Activated naive CD4-positive, alpha-beta T cell treated with anti-CD3 and anti-CD28 coated beads, Interleukin-2, amount 50 U/mL, for 24 hours (primary cell): ENCODE measurements at regions not wholly inside any gene's neighbourhood (a gene's known extent, or its start where the extent isn't known, plus 50 kb on each side); places are given as distances from the start of the nearest gene placed in this dataset.

Experiments
- H3K27ac Mint-ChIP-seq: one replicate; pipeline ENCODE4 v1.8.0; 2021; ENCODE audit warnings: mild to moderate bottlenecking, mixed read lengths
- H3K27me3 Mint-ChIP-seq: one replicate; pipeline ENCODE4 v1.8.0; 2021; ENCODE audit warnings: mixed read lengths
- H3K36me3 Mint-ChIP-seq: one replicate; pipeline ENCODE4 v1.8.0; 2021; ENCODE audit warnings: mixed read lengths
- H3K4me1 Mint-ChIP-seq: one replicate; pipeline ENCODE4 v1.8.0; 2021; ENCODE audit warnings: mixed read lengths
- H3K4me3 Mint-ChIP-seq: one replicate; pipeline ENCODE4 v1.8.0; 2021; ENCODE audit warnings: mild to moderate bottlenecking, mixed read lengths
- H3K9me3 Mint-ChIP-seq: one replicate; pipeline ENCODE4 v1.8.0; 2021; ENCODE audit warnings: mixed read lengths

DNA sequence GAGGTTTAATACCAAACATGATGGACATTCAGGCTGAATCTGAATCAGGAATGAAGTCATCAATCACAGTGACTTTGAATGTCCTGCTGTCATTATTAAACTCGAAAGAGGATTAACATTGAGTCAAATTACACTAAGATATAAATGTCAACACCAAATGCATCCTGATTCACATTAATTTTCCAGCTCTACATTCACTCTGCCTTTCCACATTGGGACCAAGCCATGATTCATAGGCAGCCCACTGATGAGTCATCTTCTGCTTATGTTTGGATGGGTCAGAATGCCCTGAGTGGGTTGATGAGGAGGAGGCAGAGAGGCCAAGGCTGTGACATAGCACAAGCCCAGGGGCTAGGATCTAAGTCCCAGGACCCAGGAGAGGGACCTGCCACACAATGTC lies 247.6 kb upstream of the RPS6KA3 start:
- H3K4me1 Mint-ChIP-seq = peaks cover 20% of the 10 kb centered on the region
- peaks cover 1% of the 10 kb centered on the region for H3K27me3 Mint-ChIP-seq
- no peak overlapping the region for H3K4me3 Mint-ChIP-seq
- H3K36me3 Mint-ChIP-seq = no peaks in the 10 kb centered on the region
- no peaks in the 10 kb centered on the region for H3K9me3 Mint-ChIP-seq
- no peak overlapping the region for H3K27ac Mint-ChIP-seq

DNA sequence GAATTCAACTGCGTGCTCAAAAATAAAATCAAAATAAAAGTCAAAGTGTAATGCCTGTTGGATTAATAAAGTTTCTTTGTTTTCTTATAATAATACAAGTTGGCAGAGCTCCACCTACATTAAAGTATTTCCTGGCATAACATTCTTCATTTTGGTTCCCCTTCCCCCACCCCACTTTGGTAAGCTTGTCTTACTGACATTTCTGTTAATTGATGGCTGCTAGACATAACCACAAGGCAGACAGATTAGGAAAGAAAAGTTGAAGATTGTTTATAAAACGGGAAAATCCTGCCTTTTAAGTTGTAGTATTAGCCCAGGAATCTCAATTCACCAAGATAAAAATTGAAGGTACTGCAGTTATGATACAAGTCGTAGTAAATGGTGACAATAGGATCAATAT lies 246.5 kb upstream of the RPS6KA3 start:
- no peaks in the 10 kb centered on the region for H3K9me3 Mint-ChIP-seq
- no peaks in the 10 kb centered on the region for H3K36me3 Mint-ChIP-seq
- H3K27ac Mint-ChIP-seq = no peak overlapping the region
- no peaks in the 10 kb centered on the region for H3K27me3 Mint-ChIP-seq
- H3K4me1 Mint-ChIP-seq = peaks cover 20% of the 10 kb centered on the region
- H3K4me3 Mint-ChIP-seq = no peak overlapping the region

DNA sequence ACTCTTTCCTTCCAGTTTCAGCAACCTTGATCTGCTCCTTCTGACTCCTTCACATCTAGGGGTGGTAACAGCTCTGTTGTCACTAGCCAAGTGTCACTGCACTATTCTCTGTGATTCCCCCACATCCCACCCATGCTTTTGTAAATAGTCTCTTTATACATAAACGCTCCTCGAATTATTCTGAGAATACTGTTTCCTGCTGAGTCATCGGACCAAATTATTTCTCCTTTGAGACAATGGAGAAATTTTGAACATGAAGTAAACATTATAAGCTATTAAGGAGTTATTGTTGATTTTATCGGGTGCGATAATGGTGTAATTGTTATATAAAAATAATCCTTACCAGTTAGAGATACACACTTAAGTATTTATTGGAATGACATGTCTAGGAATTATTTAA lies 245.1 kb upstream of the RPS6KA3 start:
- H3K4me1 Mint-ChIP-seq = peaks cover 20% of the 10 kb centered on the region
- no peaks in the 10 kb centered on the region for H3K9me3 Mint-ChIP-seq
- no peaks in the 10 kb centered on the region for H3K36me3 Mint-ChIP-seq
- no peak overlapping the region for H3K27ac Mint-ChIP-seq
- no peak overlapping the region for H3K4me3 Mint-ChIP-seq
- H3K27me3 Mint-ChIP-seq = no peaks in the 10 kb centered on the region

DNA sequence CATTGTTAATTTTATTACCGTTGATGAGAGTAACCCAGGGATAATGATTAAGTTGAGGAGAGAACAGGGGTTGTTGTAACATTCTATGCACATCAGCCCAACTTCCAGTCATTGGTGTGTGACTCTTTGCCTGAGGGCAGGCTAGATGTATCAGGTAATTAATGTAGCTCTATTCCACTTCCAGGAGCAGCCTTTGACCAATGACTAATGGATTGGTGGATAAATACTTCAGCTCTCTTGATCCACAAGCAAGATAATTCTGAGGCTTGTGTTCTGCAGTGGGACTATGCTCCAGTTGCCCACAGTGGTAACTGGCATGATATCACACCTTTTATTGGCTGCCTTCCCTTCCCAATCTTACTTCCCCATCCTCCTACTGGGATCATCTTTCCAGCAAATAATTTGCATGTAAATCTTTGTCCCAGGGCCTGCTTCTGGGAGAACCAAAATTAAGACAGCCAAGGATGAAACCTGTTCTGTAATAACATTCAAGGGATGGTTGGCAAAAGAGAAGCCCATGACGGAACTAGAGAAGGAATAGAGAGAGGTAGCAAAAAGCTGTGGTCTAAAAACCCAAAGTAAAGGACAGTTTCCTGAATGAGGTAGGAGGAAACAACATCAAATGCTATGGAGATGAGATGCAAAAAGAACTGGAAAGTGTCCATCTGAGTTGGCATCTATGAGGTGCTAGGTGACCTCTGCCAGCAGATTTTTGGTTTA lies 241.4 kb upstream of the RPS6KA3 start:
- Mint-ChIP-seq H3K36me3 (no peaks in the 10 kb centered on the region), H3K4me1 (no peaks in the 10 kb centered on the region), H3K4me3 (no peak overlapping the region), H3K9me3 (no peaks in the 10 kb centered on the region), H3K27ac (no peak overlapping the region), H3K27me3 (no peaks in the 10 kb centered on the region)

DNA sequence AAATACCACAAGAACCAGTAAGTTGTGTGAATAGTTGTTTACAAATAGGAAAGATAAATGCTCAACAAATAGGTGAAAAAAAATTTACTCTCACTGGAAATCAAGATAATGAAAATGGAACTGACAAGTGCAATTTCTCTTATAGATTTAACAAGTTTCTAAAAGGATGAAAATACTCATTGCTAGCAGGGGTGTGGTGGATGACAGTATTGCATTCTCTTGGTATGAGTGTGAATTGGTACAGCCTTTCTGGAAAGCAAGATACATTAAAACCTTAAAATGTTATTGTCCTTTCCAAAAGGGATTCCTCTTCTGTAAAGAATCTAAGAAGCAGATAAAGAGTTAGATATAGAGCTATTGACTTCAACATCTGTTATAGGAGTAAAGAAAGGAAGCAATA lies 240.0 kb upstream of the RPS6KA3 start:
- Mint-ChIP-seq H3K4me1 (no peaks in the 10 kb centered on the region), H3K27me3 (no peaks in the 10 kb centered on the region), H3K4me3 (no peak overlapping the region), H3K9me3 (no peaks in the 10 kb centered on the region), H3K36me3 (no peaks in the 10 kb centered on the region), H3K27ac (no peak overlapping the region)

DNA sequence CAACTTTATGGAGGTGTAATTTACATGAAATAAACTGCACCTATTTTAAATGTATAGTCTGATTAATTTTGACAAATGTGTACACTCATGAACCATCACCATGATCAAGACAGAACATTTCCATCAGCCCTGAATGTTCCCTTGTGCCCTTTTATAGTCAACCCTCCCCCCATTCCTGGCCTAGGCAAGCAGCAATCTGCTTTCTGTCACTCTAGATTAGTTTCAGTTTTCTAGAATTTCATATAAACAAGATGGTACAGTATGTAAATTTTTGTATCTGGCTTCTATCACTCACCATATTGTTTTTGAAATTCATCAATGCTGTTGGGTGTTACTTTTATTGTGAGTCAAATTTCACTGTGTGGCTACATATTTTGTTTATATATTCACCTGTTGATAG lies 234.2 kb upstream of the RPS6KA3 start:
- H3K4me3 Mint-ChIP-seq = no peak overlapping the region
- no peaks in the 10 kb centered on the region for H3K36me3 Mint-ChIP-seq
- no peaks in the 10 kb centered on the region for H3K27me3 Mint-ChIP-seq
- peaks cover 15% of the 10 kb centered on the region for H3K4me1 Mint-ChIP-seq
- H3K9me3 Mint-ChIP-seq = no peaks in the 10 kb centered on the region
- no peak overlapping the region for H3K27ac Mint-ChIP-seq

DNA sequence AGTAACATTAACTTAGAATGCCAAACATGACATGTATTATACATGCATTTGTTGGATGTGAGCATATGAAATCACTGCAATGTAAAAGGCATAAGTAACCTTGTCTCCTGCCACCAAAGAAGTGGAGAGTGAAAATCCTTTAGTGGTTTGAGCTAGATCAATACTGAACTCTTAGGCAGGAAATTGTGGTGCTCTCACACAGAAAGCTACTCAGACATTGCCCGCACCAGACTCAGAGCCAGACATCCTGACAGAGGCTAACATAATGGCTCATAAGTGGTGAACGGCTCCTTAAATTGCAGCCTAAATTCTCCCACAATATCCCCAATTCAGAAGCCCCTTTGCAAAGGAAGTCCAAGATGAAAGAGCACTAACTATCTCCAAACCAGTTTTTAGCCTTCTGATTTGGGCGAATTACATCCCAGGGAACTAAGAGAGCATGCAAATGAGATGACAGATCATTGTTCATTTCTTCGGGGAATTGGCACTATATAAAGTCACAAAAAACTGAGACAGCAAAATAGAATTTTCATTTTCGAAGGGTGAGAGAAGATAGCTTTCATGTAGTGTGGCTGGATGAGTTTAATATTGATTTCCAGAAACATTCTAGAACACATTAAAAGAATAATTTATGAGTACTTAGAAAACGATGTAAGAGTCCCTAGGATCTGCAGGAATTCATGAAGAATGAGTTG lies 233.6 kb upstream of the RPS6KA3 start:
- H3K27ac Mint-ChIP-seq = no peak overlapping the region
- no peaks in the 10 kb centered on the region for H3K9me3 Mint-ChIP-seq
- no peaks in the 10 kb centered on the region for H3K27me3 Mint-ChIP-seq
- peak overlapping the region; percentile 19 for H3K4me3 Mint-ChIP-seq
- peaks cover 15% of the 10 kb centered on the region for H3K4me1 Mint-ChIP-seq
- no peaks in the 10 kb centered on the region for H3K36me3 Mint-ChIP-seq

DNA sequence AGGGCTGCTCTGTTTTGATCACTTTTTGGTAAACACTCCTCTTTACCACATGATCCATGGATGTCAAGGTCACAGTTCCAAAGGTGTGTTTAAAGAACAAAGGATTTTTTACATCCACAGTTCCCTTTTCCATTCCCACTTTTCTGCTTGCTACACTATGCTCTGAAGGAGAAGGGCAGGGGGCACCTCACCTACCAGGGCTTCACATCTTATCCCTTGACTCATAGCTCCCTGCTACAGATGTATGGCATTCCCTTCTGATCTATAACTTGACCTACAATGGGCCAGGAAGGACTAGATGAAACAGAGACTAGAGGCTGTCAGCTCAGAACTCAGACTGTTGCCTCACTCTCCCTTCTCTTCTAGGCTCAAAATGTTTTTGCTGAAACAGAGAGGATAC lies 233.1 kb upstream of the RPS6KA3 start:
- H3K4me3 Mint-ChIP-seq = no peak overlapping the region

DNA sequence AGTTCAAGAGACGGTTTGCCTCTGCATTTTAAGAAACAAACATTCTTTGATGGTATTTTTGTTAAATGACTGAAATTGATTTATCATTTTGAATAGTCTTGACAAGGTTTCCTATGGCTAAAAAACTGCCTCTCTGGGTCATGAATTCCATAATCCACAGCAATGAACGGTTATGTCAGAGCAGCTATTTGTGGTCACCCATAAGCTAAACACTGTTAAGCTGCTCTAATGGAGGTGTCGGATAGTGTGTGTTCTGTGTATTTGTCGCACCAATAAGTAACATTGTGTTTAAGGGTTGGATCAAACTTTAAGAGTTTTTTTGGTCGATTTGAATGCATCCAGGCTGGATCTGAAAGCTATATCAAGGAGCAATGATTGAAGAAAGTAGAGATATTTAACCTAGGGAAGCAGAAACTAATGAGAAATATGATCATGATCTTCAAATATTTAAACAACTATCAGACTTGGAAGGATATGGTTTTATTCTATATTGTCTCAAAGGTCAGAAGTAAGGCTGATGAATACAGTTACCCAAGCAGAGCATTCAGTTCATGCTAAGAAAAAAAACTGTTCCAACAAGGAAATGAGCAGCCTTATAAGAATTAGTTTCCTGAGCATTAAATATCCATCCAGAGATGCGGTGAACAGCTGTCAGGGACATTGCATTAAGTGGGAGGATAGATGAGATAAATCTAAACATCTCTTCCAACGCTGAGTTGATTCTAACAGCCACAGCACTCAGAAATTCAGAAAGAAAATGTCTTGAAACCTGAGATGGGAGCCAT lies 232.3 kb upstream of the RPS6KA3 start:
- H3K9me3 Mint-ChIP-seq = no peaks in the 10 kb centered on the region
- no peak overlapping the region for H3K27ac Mint-ChIP-seq
- no peaks in the 10 kb centered on the region for H3K36me3 Mint-ChIP-seq
- H3K27me3 Mint-ChIP-seq = no peaks in the 10 kb centered on the region
- H3K4me3 Mint-ChIP-seq = no peak overlapping the region
- H3K4me1 Mint-ChIP-seq = peaks cover 15% of the 10 kb centered on the region

More for the DNA sequence above, 233.1 kb upstream of the RPS6KA3 start:
- Mint-ChIP-seq H3K36me3 (no peaks in the 10 kb centered on the region), H3K4me1 (peaks cover 15% of the 10 kb centered on the region), H3K27ac (peak overlapping the region; percentile 5), H3K27me3 (no peaks in the 10 kb centered on the region), H3K9me3 (no peaks in the 10 kb centered on the region)

DNA sequence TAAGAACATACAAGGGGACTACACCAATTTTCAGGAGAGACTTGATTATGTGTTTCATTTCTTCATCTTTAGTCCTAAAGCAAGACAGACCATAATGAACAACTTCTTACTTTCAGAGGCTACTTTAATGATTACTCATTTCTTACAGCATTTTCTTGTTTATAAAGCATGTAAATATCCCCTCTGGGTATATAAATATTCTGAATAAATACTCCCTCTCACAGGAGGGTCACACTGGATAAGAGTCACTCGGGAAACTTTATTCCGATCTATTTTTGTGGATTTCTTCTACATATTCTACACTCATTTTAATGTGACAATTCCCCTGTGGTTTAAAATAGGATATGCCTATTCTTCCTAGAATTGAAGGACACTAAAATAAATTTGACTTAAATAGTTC lies 228.9 kb upstream of the RPS6KA3 start:
- H3K9me3 Mint-ChIP-seq = no peaks in the 10 kb centered on the region
- no peak overlapping the region for H3K27ac Mint-ChIP-seq
- H3K4me3 Mint-ChIP-seq = no peak overlapping the region
- H3K27me3 Mint-ChIP-seq = no peaks in the 10 kb centered on the region
- H3K4me1 Mint-ChIP-seq = peaks cover 9% of the 10 kb centered on the region
- H3K36me3 Mint-ChIP-seq = no peaks in the 10 kb centered on the region

DNA sequence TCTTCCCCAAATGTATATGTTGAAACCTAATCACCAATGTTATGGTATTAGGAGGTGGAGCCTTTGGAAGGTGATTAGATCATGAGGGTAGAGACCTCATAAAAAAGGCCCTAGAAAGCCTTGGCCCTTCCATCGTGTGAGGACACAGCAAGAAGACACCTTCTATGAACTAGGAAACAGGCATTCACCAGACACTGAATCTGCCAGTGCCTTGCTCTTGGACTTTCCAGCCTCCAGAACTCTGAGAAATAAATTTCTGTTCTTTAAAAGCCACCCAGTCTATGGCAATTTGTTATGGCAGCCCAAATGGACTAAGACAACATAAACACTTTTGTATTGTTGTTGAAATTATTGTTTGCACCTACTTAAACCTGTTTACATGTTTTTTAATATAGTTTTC lies 221.8 kb upstream of the RPS6KA3 start:
- Mint-ChIP-seq H3K4me3 (no peak overlapping the region), H3K27ac (no peak overlapping the region), H3K36me3 (no peaks in the 10 kb centered on the region), H3K27me3 (no peaks in the 10 kb centered on the region), H3K9me3 (no peaks in the 10 kb centered on the region), H3K4me1 (no peaks in the 10 kb centered on the region)

DNA sequence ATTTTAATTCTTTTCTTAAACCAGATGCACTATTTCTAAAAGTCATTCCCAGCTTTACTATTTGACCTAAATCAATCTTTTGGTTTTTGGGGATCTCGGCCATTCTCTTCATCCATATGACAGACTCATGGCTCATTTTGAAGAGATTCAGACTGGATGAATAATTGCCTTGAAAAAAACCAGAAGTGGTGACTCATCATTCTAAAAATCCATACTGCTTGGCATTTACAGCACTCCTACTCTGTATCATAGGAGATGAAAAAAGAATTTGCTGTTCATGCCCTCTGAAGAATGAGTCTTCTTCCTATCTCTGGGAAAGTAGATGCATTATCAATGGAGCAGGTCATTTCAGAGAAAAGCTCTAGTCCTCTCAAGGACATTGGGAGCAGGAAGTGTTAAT lies 220.5 kb upstream of the RPS6KA3 start:
- no peak overlapping the region for H3K4me3 Mint-ChIP-seq
- H3K27me3 Mint-ChIP-seq = no peaks in the 10 kb centered on the region
- H3K9me3 Mint-ChIP-seq = no peaks in the 10 kb centered on the region
- H3K36me3 Mint-ChIP-seq = no peaks in the 10 kb centered on the region
- H3K4me1 Mint-ChIP-seq = no peaks in the 10 kb centered on the region
- H3K27ac Mint-ChIP-seq = no peak overlapping the region

DNA sequence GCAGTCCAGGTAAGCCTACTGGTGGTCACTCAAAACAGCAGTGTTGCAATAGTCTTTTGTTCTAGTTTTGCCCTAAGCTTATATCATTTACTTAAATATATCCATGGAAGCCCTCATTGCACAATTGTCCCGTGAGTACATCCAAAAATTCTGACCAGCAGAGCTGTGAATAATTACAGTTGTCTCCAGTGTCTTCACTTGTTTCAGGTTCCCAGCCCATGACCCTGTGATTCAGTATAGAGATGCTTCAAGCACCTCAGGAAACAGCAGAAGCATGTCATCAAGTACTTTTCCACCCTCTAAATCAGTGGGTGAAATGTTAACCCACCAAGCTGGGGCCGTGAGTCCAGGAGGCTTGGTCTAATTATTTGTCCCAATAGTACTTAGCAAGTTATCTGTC lies 214.9 kb upstream of the RPS6KA3 start:
- Mint-ChIP-seq H3K27me3 (no peaks in the 10 kb centered on the region), H3K9me3 (no peaks in the 10 kb centered on the region), H3K36me3 (no peaks in the 10 kb centered on the region), H3K27ac (no peak overlapping the region), H3K4me1 (no peaks in the 10 kb centered on the region), H3K4me3 (no peak overlapping the region)

DNA sequence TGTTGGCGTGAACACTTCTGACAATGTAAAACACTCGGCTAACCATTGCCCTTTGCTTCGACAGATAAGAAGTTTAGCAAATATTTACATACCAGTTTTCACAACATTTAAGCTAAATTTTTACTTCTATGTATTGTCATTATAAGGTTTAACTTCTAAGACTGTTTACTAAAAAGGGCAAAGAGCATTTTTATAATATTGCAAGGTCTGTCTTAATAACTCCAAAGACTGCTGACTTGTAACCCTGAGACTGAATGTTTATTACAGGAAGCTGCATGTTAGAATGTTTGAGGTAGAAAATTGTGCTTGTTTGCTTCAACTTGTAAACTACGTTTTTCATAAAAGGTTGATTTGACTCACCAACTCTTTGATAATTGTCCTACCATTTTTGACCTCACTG lies 213.2 kb upstream of the RPS6KA3 start:
- H3K4me1 Mint-ChIP-seq = no peaks in the 10 kb centered on the region
- no peaks in the 10 kb centered on the region for H3K36me3 Mint-ChIP-seq
- no peaks in the 10 kb centered on the region for H3K9me3 Mint-ChIP-seq
- no peak overlapping the region for H3K4me3 Mint-ChIP-seq
- H3K27ac Mint-ChIP-seq = no peak overlapping the region
- no peaks in the 10 kb centered on the region for H3K27me3 Mint-ChIP-seq

DNA sequence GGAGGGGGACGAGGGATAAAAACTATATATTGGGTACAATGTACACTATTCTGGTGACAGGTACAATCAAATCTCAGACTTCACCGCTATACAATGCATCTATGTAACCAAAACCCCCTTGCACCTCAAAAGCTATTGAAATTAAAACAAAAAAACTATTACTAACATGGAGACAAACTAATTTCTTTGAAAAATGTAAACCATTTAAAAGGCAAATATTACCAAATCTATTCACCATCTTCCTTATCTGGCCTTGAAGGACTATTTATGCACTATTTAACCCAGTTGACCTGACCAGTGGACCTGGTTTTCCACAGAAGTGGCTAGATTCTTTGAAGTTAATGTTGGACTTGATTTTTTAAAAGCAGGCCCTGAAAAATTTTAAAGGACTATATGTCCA lies 212.3 kb upstream of the RPS6KA3 start:
- H3K9me3 Mint-ChIP-seq = no peaks in the 10 kb centered on the region
- no peaks in the 10 kb centered on the region for H3K27me3 Mint-ChIP-seq
- no peaks in the 10 kb centered on the region for H3K36me3 Mint-ChIP-seq
- H3K4me1 Mint-ChIP-seq = no peaks in the 10 kb centered on the region
- H3K4me3 Mint-ChIP-seq = no peak overlapping the region
- no peak overlapping the region for H3K27ac Mint-ChIP-seq

DNA sequence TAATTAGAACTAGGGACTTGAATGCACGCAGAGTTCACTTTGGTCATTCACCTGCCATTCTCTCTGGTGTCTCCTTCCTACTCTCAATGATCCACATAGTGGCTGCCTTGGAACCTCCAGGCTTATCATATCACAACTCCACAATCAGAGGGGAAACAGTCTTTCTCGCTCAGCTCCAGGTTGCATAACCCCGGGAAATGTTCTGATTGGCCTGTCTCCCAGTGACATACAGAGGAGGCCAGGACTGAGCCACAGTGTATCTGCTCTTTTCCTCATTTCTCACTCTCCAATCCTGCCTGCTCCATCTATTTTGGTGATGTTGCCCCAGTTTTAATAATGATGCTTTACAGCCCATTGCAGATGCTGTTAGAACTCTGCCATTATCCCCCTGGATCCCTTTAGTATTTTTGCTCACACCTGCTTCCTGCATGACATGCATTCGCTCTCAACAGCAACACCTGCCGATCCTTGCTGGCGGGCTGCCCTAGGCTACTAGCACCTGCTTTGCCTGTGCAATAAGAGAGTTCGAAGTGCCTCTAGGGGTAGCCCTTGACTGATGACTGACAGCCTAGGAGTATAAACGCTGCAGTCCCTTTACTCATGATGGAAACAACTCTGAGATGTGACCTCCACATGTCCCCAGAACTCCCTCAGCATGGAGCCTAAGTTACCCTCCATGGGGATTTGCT lies 211.3 kb upstream of the RPS6KA3 start:
- no peaks in the 10 kb centered on the region for H3K4me1 Mint-ChIP-seq
- no peak overlapping the region for H3K27ac Mint-ChIP-seq
- no peaks in the 10 kb centered on the region for H3K36me3 Mint-ChIP-seq
- no peaks in the 10 kb centered on the region for H3K9me3 Mint-ChIP-seq
- no peaks in the 10 kb centered on the region for H3K27me3 Mint-ChIP-seq
- H3K4me3 Mint-ChIP-seq = no peak overlapping the region
